HL-60 (cell line): ENCODE measurements at regions not wholly inside any gene's neighbourhood (a gene's known extent, or its start where the extent isn't known, plus 50 kb on each side); places are given as distances from the start of the nearest gene placed in this dataset.

ENCODE experiments used
- CTCF ChIP-seq: IDR thresholded peaks from one replicate; pipeline ENCODE4 v1.5.1; 2011; ENCODE audit warnings: low read length, control low read depth, inconsistent platforms; ENCODE audit not compliant: insufficient read depth
- POLR2AphosphoS5 ChIP-seq: IDR thresholded peaks from 2 replicates; pipeline ENCODE4 v1.6.1; 2012; ENCODE audit warnings: low read depth
- REST ChIP-seq: IDR thresholded peaks from 2 replicates; pipeline ENCODE4 v1.6.1; 2012; ENCODE audit warnings: low read depth; ENCODE audit not compliant: insufficient replicate concordance

GRCh38 chr14:48229091-48229490 is 553.7 kb upstream of the MDGA2 start:
- TF ChIP-seq REST (no peak), CTCF (no peak), POLR2AphosphoS5 (no peak)
